Stimulated activated naive CD4-positive, alpha-beta T cell treated with Interleukin-2 at 50 U/mL for 16 hours (primary cell): ENCODE measurements at regions not wholly inside any gene's neighbourhood (a gene's known extent, or its start where the extent isn't known, plus 50 kb on each side); places are given as distances from the start of the nearest gene placed in this dataset.

Experiments used
- DNase-seq: peaks from one replicate; lab custom pipeline; 2025; lab: John Stamatoyannopoulos, UW

DNA sequence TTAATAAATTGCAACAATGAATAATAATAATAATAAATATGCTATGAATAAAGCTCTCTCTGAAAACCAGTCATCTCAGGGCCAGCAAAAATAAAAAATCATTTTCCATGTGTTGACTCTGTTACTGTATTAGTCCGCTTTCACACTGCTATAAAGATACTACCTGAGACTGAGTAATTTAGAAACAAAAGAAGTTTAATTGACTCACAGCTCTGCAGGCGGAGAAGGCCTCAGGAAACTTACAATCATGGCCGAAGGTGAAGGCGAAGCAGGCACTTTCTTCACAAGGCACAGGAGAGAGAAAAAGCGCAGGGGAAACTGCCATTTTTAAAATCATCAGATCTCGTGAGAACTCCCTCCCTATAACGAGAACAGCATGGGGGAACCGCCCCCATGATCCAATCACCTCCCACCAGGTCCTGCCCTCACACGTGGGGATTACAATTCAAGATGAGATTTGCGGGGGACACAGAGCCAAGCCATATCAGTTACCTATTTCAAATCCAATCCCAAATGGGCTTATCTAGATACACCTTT, 224.1 kb downstream of the IGSF11 start:
- peak; percentile 5 for DNase-seq

DNA sequence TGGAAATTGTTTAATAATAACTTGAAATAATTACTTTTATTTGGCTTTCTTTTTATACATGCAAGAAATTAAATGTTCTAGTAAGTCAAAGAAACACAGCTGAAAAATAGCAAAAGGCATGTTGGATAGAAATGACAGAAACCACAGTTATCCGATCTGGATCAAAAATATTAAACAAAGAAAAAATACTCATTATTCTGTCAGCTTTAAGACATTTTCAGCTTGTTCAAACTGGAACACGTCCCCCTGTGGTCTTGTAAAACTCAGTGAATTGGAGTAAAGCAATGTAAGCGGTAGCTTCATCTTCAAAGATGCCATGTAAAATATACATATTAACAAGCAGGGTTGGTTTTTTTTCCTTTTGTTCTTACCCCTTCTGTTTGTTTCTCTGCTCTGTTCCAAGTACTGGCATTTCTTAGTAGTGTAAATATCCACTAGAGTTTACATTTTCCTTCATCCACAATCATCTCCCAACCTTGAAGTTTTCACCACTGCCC, 223.4 kb downstream of the IGSF11 start:
- no peak for DNase-seq

DNA sequence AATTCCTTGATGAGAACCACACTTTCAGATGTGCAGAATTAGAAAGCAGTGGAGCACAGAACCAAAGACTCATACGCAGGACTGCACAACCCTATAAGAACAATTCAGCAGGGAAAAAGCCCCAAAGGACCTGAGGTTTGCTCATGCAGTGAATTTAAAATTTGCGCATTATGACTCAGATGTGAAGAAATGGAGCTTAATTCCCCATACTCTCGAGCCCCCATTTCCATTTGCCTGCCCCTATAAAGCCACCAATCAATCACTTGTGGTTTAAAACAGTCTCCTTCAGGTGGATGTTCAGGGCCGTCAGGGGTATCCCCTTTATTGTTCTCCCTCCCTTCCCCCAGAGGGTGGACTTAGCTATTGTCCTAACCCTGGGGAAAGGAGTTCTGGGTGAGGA, 221.2 kb downstream of the IGSF11 start:
- no peak for DNase-seq

DNA sequence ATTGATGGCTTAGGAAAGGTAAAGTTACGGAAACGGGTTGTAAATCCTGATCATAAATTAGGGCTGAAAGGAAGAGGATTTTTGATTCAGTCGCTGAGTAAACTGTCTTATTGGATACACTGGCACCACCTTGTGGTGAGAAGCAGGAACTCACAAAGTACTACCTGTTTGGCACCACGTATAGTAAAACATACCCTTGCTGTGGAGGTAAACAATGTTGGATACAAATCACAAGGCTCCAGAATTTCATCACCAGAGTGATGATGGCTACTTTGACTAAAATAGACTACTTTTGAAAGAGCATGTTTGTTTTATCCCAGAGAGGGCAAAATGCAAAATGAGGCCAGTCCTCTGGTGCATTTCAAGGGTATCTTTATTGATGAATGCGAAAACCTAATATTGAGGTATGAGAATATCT, 216.9 kb downstream of the IGSF11 start:
- no peak for DNase-seq

- no peak for DNase-seq
These were observed 216.3 kb downstream of the IGSF11 start for GRCh38 chr3:118818386-118818785.

DNA sequence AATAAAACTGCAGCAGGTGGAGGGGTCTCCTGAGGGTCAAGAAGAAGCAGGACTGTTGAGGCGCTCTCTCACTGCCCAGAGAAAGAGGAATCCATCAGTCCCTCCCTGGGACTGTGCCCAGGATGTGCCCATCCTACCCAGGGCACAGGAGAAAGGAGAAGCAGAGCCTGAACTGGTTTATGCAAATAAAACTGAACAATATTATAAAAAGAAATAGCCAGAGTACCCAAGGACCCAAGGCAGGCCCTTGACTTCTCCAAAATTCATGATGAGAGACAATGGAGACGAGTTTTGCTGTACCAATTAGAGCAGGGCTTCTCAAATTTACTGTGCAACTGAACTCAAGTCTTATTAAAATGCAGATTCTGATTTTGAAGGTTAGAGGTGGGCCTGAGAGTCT, 211.0 kb downstream of the IGSF11 start:
- DNase-seq = no peak

DNA sequence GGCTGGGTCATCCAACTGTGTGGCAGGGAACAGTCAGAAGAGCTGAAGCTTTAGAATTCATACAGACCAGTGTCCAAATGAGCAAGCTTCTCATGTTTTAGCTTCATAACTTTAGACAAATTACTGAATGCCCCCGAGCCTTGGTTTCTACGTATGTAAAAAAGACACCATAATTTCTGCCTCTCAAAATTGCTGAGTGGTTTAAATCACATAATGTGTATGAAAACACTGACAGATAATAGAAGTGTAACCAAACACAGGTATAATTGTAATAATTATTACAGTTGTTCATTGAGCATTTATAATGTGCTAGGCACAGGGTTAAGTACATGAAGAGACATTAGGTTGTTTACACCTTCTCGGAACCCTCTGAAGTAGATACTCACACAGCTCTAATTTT, 207.2 kb downstream of the IGSF11 start:
- DNase-seq = no peak

- no peak for DNase-seq
These were observed 206.3 kb downstream of the IGSF11 start for GRCh38 chr3:118828351-118828750.

DNA sequence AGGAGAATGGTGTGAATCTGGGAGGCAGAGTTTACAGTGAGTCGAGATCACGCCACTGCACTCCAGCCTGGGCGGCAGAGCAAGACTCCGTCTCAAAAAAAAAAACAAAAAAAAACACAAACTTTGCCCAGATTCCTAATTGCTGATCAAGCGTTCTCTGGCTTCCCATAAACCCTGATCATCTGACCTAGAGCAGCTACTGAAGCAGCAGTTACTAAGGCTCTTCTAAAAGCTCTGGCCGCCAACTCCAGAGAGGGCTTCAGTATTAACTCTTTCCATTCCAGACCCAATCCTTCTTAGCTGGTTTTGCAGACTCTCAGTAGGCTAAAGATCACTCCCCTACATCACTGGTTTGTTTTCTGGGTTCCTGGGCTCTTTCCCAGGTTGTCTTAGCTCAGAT, 201.6 kb downstream of the IGSF11 start:
- DNase-seq = no peak

- no peak for DNase-seq
These were observed 195.8 kb downstream of the IGSF11 start for GRCh38 chr3:118838871-118839270.

DNA sequence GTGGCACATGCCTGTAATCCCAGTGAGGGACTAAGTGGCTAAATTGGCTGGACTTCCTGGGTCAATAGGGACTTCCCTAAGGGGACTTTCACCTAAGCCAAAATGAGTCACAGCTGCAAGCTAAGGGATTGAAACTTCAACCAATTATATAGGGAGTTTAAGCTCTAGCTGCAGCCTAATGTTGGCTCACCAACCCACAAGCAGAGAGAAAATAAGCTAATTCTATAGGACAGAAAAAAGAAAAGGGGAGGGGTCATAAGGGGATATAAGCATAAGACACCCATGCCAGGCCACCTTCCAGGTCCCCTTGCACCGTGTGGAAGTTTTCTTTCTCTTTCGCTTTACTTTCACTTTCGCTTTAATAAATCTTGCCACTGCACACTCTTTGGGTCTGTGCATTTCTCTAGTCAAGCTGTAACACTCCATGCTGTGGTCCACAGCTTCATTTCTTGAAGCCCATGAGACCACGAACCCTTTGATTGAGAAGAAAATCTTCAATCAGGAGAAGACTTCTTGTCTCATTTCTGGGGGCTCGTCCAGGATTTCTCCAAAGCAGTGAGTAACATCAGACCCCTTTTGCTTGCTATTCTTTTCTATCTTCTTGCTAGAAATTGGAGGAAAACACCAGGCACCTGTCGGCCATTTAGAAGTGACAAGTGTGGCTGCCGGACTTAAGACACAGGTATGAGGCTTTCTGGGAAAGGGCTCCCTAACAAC, 192.3 kb downstream of the IGSF11 start:
- no peak for DNase-seq

GRCh38 chr3:118846176-118846575, 188.5 kb downstream of the IGSF11 start:
- no peak for DNase-seq
